ENCODE measurements at regions not wholly inside any gene's neighbourhood (a gene's known extent, or its start where the extent isn't known, plus 50 kb on each side); places are given as distances from the start of the nearest gene placed in this dataset.

- no peak for TF ChIP-seq CTCF (IDR thresholded peaks at IDR 0.05)
- no peak for TF ChIP-seq POLR2A (IDR thresholded peaks at IDR 0.05)
- TF ChIP-seq EP300 (IDR thresholded peaks at IDR 0.05): no peak
Measured at GRCh38 chr6:147007441-147007840, 196.8 kb upstream of the STXBP5 start.
